IMR-90 (cell line): ENCODE measurements at regions not wholly inside any gene's neighbourhood (a gene's known extent, or its start where the extent isn't known, plus 50 kb on each side); places are given as distances from the start of the nearest gene placed in this dataset.
A peak's percentile ranks its signal among the peaks of the same experiment; 100 is the strongest.

Experiments
- ATAC-seq: fragments of 200-7000 bp; cut with Tn5 transposase; 2 replicates; pipeline ENCODE4 v1.9.1; 2020; ENCODE audit warnings: low read depth, mild to moderate bottlenecking, moderate library complexity
- BruUV-seq: library from RNA; stranded (reverse); fragments of 400-500 nt; replicated peaks from 2 replicates; lab custom pipeline; 2021; lab: Mats Ljungman, UMichigan
- CTCF ChIA-PET: fragments of 300-600 bp; formaldehyde crosslinking; extraction: SDS; loops from one replicate; lab custom pipeline; 2021; ENCODE audit warnings: antibody characterized with exemption; lab: Yijun Ruan, JAX
- POLR2A ChIA-PET: fragments of 300-600 bp; sonication (Branson Sonifier 250); formaldehyde crosslinking; loops from one replicate; lab custom pipeline; 2022; ENCODE audit warnings: antibody characterized with exemption; ENCODE audit not compliant: unreplicated experiment; lab: Charles Lee
- DNase-seq: peaks from one replicate; pipeline ENCODE4 v3.0.0; 2013
- H2AFZ ChIP-seq: replicated peaks from 2 replicates; pipeline ENCODE3; 2013; ENCODE audit warnings: low read length, mild to moderate bottlenecking; ENCODE audit not compliant: poor library complexity
- H2AK5ac ChIP-seq: 2 replicates; pipeline ENCODE4 v1.6.1; 2013; ENCODE audit warnings: low read depth, low read length, inconsistent platforms
- H2AK9ac ChIP-seq: replicated peaks from 2 replicates; pipeline ENCODE3; 2013; ENCODE audit warnings: mild to moderate bottlenecking, low read depth, low read length, moderate library complexity; ENCODE audit not compliant: poor library complexity
- H2BK120ac ChIP-seq: 2 replicates; pipeline ENCODE4 v1.6.1; 2013; ENCODE audit warnings: low read depth, low read length, inconsistent platforms
- H2BK15ac ChIP-seq: 3 replicates; pipeline ENCODE4 v1.6.1; 2013; ENCODE audit warnings: low read depth, low read length, inconsistent platforms
- H2BK20ac ChIP-seq: 2 replicates; pipeline ENCODE4 v1.6.1; 2013; ENCODE audit warnings: low read depth, mild to moderate bottlenecking, inconsistent platforms, low read length, moderate library complexity
- H2BK5ac ChIP-seq: 2 replicates; pipeline ENCODE4 v1.6.1; 2013; ENCODE audit warnings: mild to moderate bottlenecking, low read depth, low read length, inconsistent platforms; ENCODE audit not compliant: poor library complexity, severe bottlenecking
- H3K14ac ChIP-seq: replicated peaks from 2 replicates; pipeline ENCODE4 v1.6.1; 2013; ENCODE audit warnings: low read depth, low read length, inconsistent platforms
- H3K18ac ChIP-seq: 2 replicates; pipeline ENCODE4 v1.6.1; 2013; ENCODE audit warnings: low read depth, low read length, control low read depth
- H3K23ac ChIP-seq: 2 replicates; pipeline ENCODE4 v1.6.1; 2013; ENCODE audit warnings: low read depth, low read length, inconsistent platforms
- H3K27ac ChIP-seq: 2 replicates; pipeline ENCODE4 v1.5.1; 2013; ENCODE audit warnings: mild to moderate bottlenecking, control low read depth, low read length; ENCODE audit not compliant: insufficient read depth
- H3K27me3 ChIP-seq: 2 replicates; pipeline ENCODE4 v1.6.1; 2013; ENCODE audit warnings: low read length; ENCODE audit not compliant: control insufficient read depth, insufficient read depth
- H3K36me3 ChIP-seq: 2 replicates; pipeline ENCODE4 v1.6.1; 2013; ENCODE audit warnings: low read length, mixed read lengths; ENCODE audit not compliant: control insufficient read depth, insufficient read depth
- H3K4ac ChIP-seq: 2 replicates; pipeline ENCODE4 v1.6.1; 2013; ENCODE audit warnings: low read depth, low read length, inconsistent platforms
- H3K4me1 ChIP-seq: 2 replicates; pipeline ENCODE4 v1.6.1; 2013; ENCODE audit warnings: low read length, mixed read lengths; ENCODE audit not compliant: control insufficient read depth, insufficient read depth
- H3K4me2 ChIP-seq: 2 replicates; pipeline ENCODE4 v1.6.1; 2013; ENCODE audit warnings: low read depth, mild to moderate bottlenecking, control low read depth, low read length, moderate library complexity
- H3K4me3 ChIP-seq: 2 replicates; pipeline ENCODE4 v1.5.1; 2013; ENCODE audit warnings: low read depth, mild to moderate bottlenecking, control low read depth, low read length, moderate library complexity; ENCODE audit not compliant: insufficient read depth
- H3K56ac ChIP-seq: 2 replicates; pipeline ENCODE4 v1.6.1; 2013; ENCODE audit warnings: low read length, inconsistent platforms; ENCODE audit not compliant: insufficient read depth; ENCODE audit errors: extremely low read depth
- H3K79me1 ChIP-seq, 2 experiments: 2 replicates each; pipeline ENCODE4 v1.6.1; 2013; ENCODE audit warnings: low read length in 2 of 2, inconsistent platforms in 1 of 2, low read depth in 1 of 2
- H3K9ac ChIP-seq: 2 replicates; pipeline ENCODE4 v1.6.1; 2013; ENCODE audit warnings: low read depth, low read length, control low read depth
- H3K9me1 ChIP-seq: 2 replicates; pipeline ENCODE4 v1.6.1; 2013; ENCODE audit warnings: low read length, inconsistent platforms; ENCODE audit not compliant: insufficient read depth
- H3K9me3 ChIP-seq: 2 replicates; pipeline ENCODE4 v1.6.1; 2013; ENCODE audit warnings: low read length; ENCODE audit not compliant: control insufficient read depth, insufficient read depth
- H4K20me1 ChIP-seq: 2 replicates; pipeline ENCODE4 v1.6.1; 2013; ENCODE audit warnings: low read length, inconsistent platforms; ENCODE audit not compliant: insufficient read depth
- H4K5ac ChIP-seq: 2 replicates; pipeline ENCODE4 v1.6.1; 2013; ENCODE audit warnings: mild to moderate bottlenecking, low read depth, low read length, control low read depth
- H4K8ac ChIP-seq, 2 experiments: 2 replicates each; pipeline ENCODE4 v1.6.1; 2013; ENCODE audit warnings: low read depth in 2 of 2, low read length in 2 of 2, control low read depth in 1 of 2, inconsistent platforms in 1 of 2
- H4K91ac ChIP-seq: 2 replicates; pipeline ENCODE4 v1.6.1; 2013; ENCODE audit warnings: low read depth, low read length, inconsistent platforms; ENCODE audit not compliant: insufficient read depth
- BHLHE40 ChIP-seq: fragments of 150-350 bp; IDR thresholded peaks from 2 replicates; pipeline ENCODE4 v1.6.1; 2016; ENCODE audit warnings: mild to moderate bottlenecking, low read depth, low read length
- CEBPB ChIP-seq: IDR thresholded peaks from 2 replicates; pipeline ENCODE4 v1.6.1; 2012; ENCODE audit warnings: low read depth, low read length, improper control_type of control experiment
- CHD1 ChIP-seq: IDR thresholded peaks from 2 replicates; pipeline ENCODE4 v1.6.1; 2012; ENCODE audit warnings: low read depth, low read length, improper control_type of control experiment
- ELK1 ChIP-seq: fragments of 150-350 bp; IDR thresholded peaks from 2 replicates; pipeline ENCODE4 v1.6.1; 2016; ENCODE audit warnings: low read depth, mild to moderate bottlenecking, low read length, moderate library complexity, borderline replicate concordance
- FOS ChIP-seq: fragments of 150-350 bp; IDR thresholded peaks from 2 replicates; pipeline ENCODE4 v1.6.1; 2016; ENCODE audit warnings: low read depth, low read length
- MAFK ChIP-seq: IDR thresholded peaks from 2 replicates; pipeline ENCODE4 v1.6.1; 2012; ENCODE audit warnings: low read depth, low read length, improper control_type of control experiment
- MAZ ChIP-seq: IDR thresholded peaks from 2 replicates; pipeline ENCODE4 v1.6.1; 2012; ENCODE audit warnings: low read depth, mild to moderate bottlenecking, low read length, improper control_type of control experiment, moderate library complexity, borderline replicate concordance
- MXI1 ChIP-seq: IDR thresholded peaks from 2 replicates; pipeline ENCODE4 v1.6.1; 2012; ENCODE audit warnings: low read depth, mild to moderate bottlenecking, low read length, moderate library complexity, borderline replicate concordance
- NFE2L2 ChIP-seq: fragments of 150-350 bp; IDR thresholded peaks from 2 replicates; pipeline ENCODE4 v1.6.1; 2016; ENCODE audit warnings: low read depth, mild to moderate bottlenecking, low read length
- RAD21 ChIP-seq: IDR thresholded peaks from 2 replicates; pipeline ENCODE4 v1.6.1; 2012; ENCODE audit warnings: low read length, improper control_type of control experiment
- RCOR1 ChIP-seq: IDR thresholded peaks from 2 replicates; pipeline ENCODE4 v1.6.1; 2012; ENCODE audit warnings: mild to moderate bottlenecking, low read length, improper control_type of control experiment; ENCODE audit not compliant: insufficient replicate concordance
- RFX5 ChIP-seq: IDR thresholded peaks from 2 replicates; pipeline ENCODE4 v1.8.0; 2012; ENCODE audit warnings: low read depth, mild to moderate bottlenecking, low read length, moderate library complexity
- SMC3 ChIP-seq: fragments of 150-350 bp; IDR thresholded peaks from 2 replicates; pipeline ENCODE4 v1.6.1; 2016; ENCODE audit warnings: low read depth, mild to moderate bottlenecking, antibody characterized with exemption, low read length, moderate library complexity
- WGBS, 2 experiments: methylation state at CpG; one replicate each; pipeline versions ENCODE4 v1.1.5 to v1.1.7; 2013; ENCODE audit warnings: missing lambda C conversion rate in 2 of 2; ENCODE audit not compliant: insufficient read length in 1 of 2; ENCODE audit errors: extremely low coverage in 2 of 2; 5-methylcytosine and 5-hydroxymethylcytosine counted together
- dilution Hi-C: fragments of 300-500 bp; cut with HindIII; formaldehyde crosslinking; loops from one replicate; pipeline ENCODE4 v1.14.3; 2018; ENCODE audit warnings: low sequenced_read_pairs; ENCODE audit not compliant: unreplicated experiment
- in situ Hi-C: fragments of 300-500 bp; cut with MboI; formaldehyde crosslinking; loops from 3 replicates; pipeline ENCODE4 v1.14.3; 2019; ENCODE audit warnings: low sequenced_read_pairs, inconsistent platforms, mixed read lengths
- intact Hi-C: fragments of 100-400 bp; cut with micrococcal nuclease; formaldehyde crosslinking; loops from 2 replicates; pipeline ENCODE4 v1.10.0; 2022
- TF ChIP-seq, protein P1 (sequence below): conservative IDR thresholded peaks from 2 replicates; pipeline ENCODE4 v1.5.1; 2012; ENCODE audit warnings: mild to moderate bottlenecking, low read depth, low read length, improper control_type of control experiment
- TF ChIP-seq, protein P2 (sequence below): fragments of 150-350 bp; IDR thresholded peaks from 2 replicates; pipeline ENCODE4 v1.6.1; 2017; ENCODE audit warnings: mild to moderate bottlenecking, antibody characterized with exemption, low read length, low read depth

DNA sequence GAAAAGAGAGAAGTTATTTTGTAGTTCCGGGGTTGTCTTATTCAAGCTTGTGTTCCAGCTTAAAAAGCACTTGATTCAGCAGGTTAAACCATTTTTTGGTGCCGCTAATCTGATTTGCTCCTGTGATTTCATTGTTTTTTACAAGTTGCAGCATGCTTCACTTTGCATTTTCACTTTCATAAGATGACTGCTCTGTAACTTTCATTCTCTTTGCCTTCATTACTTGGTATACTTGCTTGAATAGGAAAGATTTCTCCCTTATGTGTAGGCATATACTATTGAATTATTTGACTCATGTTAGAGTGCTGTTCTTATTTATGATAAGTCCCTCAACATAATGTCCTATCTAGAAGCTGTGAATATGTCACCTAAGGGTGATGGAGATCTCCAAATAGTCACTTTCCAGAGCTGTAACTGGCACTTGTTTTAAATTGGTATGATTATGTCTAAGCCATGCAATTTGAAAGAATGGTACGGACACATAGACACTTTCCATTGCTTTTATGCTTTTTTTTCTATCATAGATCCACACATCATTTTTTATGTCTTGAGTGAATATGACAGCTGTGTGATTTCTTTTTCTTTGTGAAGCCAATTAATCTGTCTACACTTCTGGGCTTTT, 254.5 kb downstream of the DSEL start:
- intact Hi-C loops, result loop anchor here (10.0 kb wide), 1 partner anchor 103 kb away; no protein-coding TSS in a partner anchor
- no peak overlapping the region for H3K27ac ChIP-seq
- no peaks in the 10 kb centered on the region for H4K20me1 ChIP-seq
- H2AK9ac ChIP-seq, result no peak overlapping the region
- H3K4me2 ChIP-seq, result peak overlapping the region; percentile 33; the same call in 1 of the 2 replicates
- no peaks in the 10 kb centered on the region for H3K79me1 ChIP-seq
- no peak overlapping the region for H2AK5ac ChIP-seq
- H3K27me3 ChIP-seq, result no peaks in the 10 kb centered on the region
- no peak overlapping the region for H3K4ac ChIP-seq
- H3K4me1 ChIP-seq, result peaks cover 15% of the 10 kb centered on the region
- ChIA-PET CTCF (interaction anchor here (1.0 to 1.1 kb wide), 2 partner anchors 10 to 19 kb away, joined by 3 to 4 read pairs; no protein-coding TSS in a partner anchor), POLR2A (interaction anchor here (0.7 kb wide), 1 partner anchor 1211 kb away, joined by 8 read pairs; no protein-coding TSS in a partner anchor)
- dilution Hi-C loops, result no loop called here
- H3K9me3 ChIP-seq, result no peaks in the 10 kb centered on the region
- H2BK20ac ChIP-seq, result peak overlapping the region; percentile 51; the same call in 1 of the 2 replicates
- no peak overlapping the region for H2BK5ac ChIP-seq
- H4K5ac ChIP-seq, result no peak overlapping the region
- H3K4me3 ChIP-seq, result no peak overlapping the region
- DNase-seq (no peak), ATAC-seq (no peak)
- H3K23ac ChIP-seq, result no peak overlapping the region
- no peak overlapping the region for H3K14ac ChIP-seq
- H3K18ac ChIP-seq, result no peak overlapping the region; the same call in 1 of the 2 replicates
- no peak for TF ChIP-seq NFE2L2
- TF ChIP-seq MAZ, result no peak
- TF ChIP-seq, protein P1, sequence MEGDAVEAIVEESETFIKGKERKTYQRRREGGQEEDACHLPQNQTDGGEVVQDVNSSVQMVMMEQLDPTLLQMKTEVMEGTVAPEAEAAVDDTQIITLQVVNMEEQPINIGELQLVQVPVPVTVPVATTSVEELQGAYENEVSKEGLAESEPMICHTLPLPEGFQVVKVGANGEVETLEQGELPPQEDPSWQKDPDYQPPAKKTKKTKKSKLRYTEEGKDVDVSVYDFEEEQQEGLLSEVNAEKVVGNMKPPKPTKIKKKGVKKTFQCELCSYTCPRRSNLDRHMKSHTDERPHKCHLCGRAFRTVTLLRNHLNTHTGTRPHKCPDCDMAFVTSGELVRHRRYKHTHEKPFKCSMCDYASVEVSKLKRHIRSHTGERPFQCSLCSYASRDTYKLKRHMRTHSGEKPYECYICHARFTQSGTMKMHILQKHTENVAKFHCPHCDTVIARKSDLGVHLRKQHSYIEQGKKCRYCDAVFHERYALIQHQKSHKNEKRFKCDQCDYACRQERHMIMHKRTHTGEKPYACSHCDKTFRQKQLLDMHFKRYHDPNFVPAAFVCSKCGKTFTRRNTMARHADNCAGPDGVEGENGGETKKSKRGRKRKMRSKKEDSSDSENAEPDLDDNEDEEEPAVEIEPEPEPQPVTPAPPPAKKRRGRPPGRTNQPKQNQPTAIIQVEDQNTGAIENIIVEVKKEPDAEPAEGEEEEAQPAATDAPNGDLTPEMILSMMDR, result no peak
- no peak for TF ChIP-seq FOS
- TF ChIP-seq, protein P2, sequence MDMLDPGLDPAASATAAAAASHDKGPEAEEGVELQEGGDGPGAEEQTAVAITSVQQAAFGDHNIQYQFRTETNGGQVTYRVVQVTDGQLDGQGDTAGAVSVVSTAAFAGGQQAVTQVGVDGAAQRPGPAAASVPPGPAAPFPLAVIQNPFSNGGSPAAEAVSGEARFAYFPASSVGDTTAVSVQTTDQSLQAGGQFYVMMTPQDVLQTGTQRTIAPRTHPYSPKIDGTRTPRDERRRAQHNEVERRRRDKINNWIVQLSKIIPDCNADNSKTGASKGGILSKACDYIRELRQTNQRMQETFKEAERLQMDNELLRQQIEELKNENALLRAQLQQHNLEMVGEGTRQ, result no peak
- no peak for TF ChIP-seq CHD1
- no peak for TF ChIP-seq BHLHE40
- no peak for TF ChIP-seq MXI1
- no peak for TF ChIP-seq ELK1
- no peak for TF ChIP-seq CEBPB
- no peak for TF ChIP-seq RAD21
- TF ChIP-seq RCOR1, result no peak
- TF ChIP-seq RFX5, result no peak
- no peak for TF ChIP-seq SMC3
- TF ChIP-seq MAFK, result no peak
- H2BK15ac ChIP-seq, result peak overlapping the region; percentile 7; the same call in 1 of the 3 replicates
- no peak overlapping the region for H3K56ac ChIP-seq
- no peak overlapping the region for H4K91ac ChIP-seq
- H3K9ac ChIP-seq, result no peak overlapping the region
- in situ Hi-C loops, result no loop called here
- 100% methylated on average over 1 of the region's 3 CpGs; no CpG with 5 or more reads in 1 of the 2 experiments for WGBS, 2 experiments
- no peak overlapping the region for H4K8ac ChIP-seq
- H3K36me3 ChIP-seq, result no peaks in the 10 kb centered on the region
- H2BK120ac ChIP-seq, result peak overlapping the region; percentile 7; the same call in 1 of the 2 replicates
- 0 out of 2 replicates have a peak, but pooled peaks cover 3% of the 10 kb centered on the region for H3K9me1 ChIP-seq
- no peak overlapping the region for H2AFZ ChIP-seq
- BruUV-seq, result no TSS peak
